Gastrocnemius medialis (tissue), 4 donors: ENCODE measurements at regions not wholly inside any gene's neighbourhood (a gene's known extent, or its start where the extent isn't known, plus 50 kb on each side); places are given as distances from the start of the nearest gene placed in this dataset.

Source experiments
- POLR2A ChIP-seq, 2 donors: fragments of 450-650 bp; IDR thresholded peaks; one replicate each; pipeline ENCODE4 v1.6.1; 2017; ENCODE audit warnings: antibody characterized with exemption in 2 of 2, mild to moderate bottlenecking in 2 of 2, moderate library complexity in 2 of 2
- TF ChIP-seq, protein P1 (sequence below), 5 experiments: fragments of 450-650 bp in 3 of 5; fragments of 200-600 bp in 2 of 5; sonication (generic) in 2 of 5; IDR thresholded peaks in 4 of 5; conservative IDR thresholded peaks in 1 of 5; 1 replicate in 4 of 5; 2 replicates in 1 of 5; pipeline ENCODE4 v1.5.1; 2016 to 2019; ENCODE audit warnings: antibody characterized with exemption in 5 of 5, mild to moderate bottlenecking in 3 of 5, moderate library complexity in 3 of 5

DNA sequence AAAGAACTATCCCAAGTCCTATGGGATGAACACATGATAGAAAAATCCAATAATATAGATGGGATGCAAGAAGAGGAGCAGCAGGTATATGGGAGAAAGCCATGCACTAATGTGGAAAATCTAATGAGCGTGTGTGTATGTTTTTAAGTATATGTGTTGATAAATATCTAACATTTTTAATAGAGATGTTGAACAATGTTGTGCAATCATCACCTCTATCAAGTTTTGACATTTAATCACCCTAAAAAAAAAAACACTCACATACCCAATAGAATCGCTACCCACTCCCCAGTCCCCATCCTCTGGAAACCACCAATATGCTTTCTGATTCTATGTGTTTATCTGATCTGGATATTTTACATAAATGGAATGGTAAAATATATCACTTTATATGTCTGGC lies 983.7 kb downstream of the SUCLG1 start:
- TF ChIP-seq, protein P1, sequence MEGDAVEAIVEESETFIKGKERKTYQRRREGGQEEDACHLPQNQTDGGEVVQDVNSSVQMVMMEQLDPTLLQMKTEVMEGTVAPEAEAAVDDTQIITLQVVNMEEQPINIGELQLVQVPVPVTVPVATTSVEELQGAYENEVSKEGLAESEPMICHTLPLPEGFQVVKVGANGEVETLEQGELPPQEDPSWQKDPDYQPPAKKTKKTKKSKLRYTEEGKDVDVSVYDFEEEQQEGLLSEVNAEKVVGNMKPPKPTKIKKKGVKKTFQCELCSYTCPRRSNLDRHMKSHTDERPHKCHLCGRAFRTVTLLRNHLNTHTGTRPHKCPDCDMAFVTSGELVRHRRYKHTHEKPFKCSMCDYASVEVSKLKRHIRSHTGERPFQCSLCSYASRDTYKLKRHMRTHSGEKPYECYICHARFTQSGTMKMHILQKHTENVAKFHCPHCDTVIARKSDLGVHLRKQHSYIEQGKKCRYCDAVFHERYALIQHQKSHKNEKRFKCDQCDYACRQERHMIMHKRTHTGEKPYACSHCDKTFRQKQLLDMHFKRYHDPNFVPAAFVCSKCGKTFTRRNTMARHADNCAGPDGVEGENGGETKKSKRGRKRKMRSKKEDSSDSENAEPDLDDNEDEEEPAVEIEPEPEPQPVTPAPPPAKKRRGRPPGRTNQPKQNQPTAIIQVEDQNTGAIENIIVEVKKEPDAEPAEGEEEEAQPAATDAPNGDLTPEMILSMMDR (IDR thresholded peaks at IDR 0.05 in 4 of 5, conservative IDR thresholded peaks at IDR 0.05 in 1 of 5): no peak
- TF ChIP-seq POLR2A (IDR thresholded peaks at IDR 0.05): no peak
